ENCODE measurements at regions not wholly inside any gene's neighbourhood (a gene's known extent, or its start where the extent isn't known, plus 50 kb on each side); places are given as distances from the start of the nearest gene placed in this dataset.

DNA sequence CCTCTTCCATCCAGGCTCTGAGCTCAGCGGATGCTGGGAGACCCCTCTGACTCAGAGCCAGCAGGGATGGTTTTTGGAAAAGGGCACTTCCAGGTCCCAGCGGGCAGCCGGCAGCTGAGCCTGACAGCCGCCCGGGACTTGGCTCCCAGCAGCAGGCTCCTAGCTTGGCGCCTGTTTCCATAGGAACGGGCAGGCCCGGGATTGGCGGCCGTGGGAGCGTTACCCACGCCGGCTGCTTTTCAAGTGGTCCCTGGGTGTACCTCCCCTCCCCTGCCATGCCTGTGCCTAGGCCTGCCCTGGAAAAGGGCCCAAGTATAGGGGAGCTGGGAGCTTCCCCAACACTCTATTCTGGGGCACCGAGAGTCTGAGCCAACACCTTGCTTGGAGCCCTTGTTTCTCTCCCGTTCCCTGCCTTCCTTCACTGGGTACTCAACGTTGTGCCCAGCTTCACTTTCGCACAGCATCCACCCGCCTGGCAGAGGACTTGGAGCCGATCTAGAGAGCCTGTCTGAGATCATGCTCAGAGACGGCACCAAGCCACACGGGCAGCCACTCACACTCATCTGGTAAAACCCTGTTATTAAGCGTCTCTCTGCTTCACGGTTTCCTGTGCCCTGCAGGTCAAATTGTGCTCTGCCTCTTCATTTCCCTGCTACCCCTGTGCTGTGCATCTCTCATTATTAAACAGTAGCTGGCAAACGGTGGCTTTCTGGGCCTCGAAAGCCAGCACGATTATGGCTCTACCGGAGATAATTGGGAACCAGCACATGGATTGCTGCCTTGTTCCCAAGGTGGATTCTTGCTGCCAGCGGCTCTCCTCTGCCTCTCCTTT lies 521.5 kb downstream of the BCOR start:
- TF ChIP-seq ZNF76 (CRISPR knock-in tag; IDR thresholded peaks at IDR 0.05; ENCODE audit: borderline replicate concordance) = no peak
- TF ChIP-seq EP300 (IDR thresholded peaks at IDR 0.05; ENCODE audit: low read length) = no peak
- TF ChIP-seq, protein P1, sequence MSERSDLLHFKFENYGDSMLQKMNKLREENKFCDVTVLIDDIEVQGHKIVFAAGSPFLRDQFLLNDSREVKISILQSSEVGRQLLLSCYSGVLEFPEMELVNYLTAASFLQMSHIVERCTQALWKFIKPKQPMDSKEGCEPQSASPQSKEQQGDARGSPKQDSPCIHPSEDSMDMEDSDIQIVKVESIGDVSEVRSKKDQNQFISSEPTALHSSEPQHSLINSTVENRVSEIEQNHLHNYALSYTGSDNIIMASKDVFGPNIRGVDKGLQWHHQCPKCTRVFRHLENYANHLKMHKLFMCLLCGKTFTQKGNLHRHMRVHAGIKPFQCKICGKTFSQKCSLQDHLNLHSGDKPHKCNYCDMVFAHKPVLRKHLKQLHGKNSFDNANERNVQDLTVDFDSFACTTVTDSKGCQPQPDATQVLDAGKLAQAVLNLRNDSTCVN (CRISPR knock-in tag; IDR thresholded peaks at IDR 0.05) = no peak
- TF ChIP-seq, protein P2, sequence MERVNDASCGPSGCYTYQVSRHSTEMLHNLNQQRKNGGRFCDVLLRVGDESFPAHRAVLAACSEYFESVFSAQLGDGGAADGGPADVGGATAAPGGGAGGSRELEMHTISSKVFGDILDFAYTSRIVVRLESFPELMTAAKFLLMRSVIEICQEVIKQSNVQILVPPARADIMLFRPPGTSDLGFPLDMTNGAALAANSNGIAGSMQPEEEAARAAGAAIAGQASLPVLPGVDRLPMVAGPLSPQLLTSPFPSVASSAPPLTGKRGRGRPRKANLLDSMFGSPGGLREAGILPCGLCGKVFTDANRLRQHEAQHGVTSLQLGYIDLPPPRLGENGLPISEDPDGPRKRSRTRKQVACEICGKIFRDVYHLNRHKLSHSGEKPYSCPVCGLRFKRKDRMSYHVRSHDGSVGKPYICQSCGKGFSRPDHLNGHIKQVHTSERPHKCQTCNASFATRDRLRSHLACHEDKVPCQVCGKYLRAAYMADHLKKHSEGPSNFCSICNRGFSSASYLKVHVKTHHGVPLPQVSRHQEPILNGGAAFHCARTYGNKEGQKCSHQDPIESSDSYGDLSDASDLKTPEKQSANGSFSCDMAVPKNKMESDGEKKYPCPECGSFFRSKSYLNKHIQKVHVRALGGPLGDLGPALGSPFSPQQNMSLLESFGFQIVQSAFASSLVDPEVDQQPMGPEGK (CRISPR knock-in tag; IDR thresholded peaks at IDR 0.05; ENCODE audit: borderline replicate concordance) = no peak
- TF ChIP-seq EZH2 (IDR thresholded peaks at IDR 0.05; ENCODE audit: borderline replicate concordance, low read depth, low read length) = no peak
- no peak for TF ChIP-seq FOXM1 (IDR thresholded peaks at IDR 0.05; ENCODE audit: low read depth)
- no peak for TF ChIP-seq FOXM1 (CRISPR knock-in tag; IDR thresholded peaks at IDR 0.05; ENCODE audit: low read depth)
- no peak for TF ChIP-seq NR4A1 (CRISPR knock-in tag; IDR thresholded peaks at IDR 0.05)
- no peak for TF ChIP-seq NR4A1 (tag; IDR thresholded peaks at IDR 0.05)
- TF ChIP-seq, protein P3, sequence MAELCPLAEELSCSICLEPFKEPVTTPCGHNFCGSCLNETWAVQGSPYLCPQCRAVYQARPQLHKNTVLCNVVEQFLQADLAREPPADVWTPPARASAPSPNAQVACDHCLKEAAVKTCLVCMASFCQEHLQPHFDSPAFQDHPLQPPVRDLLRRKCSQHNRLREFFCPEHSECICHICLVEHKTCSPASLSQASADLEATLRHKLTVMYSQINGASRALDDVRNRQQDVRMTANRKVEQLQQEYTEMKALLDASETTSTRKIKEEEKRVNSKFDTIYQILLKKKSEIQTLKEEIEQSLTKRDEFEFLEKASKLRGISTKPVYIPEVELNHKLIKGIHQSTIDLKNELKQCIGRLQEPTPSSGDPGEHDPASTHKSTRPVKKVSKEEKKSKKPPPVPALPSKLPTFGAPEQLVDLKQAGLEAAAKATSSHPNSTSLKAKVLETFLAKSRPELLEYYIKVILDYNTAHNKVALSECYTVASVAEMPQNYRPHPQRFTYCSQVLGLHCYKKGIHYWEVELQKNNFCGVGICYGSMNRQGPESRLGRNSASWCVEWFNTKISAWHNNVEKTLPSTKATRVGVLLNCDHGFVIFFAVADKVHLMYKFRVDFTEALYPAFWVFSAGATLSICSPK (IDR thresholded peaks at IDR 0.05; ENCODE audit: borderline replicate concordance) = no peak
- TF ChIP-seq, protein P4, sequence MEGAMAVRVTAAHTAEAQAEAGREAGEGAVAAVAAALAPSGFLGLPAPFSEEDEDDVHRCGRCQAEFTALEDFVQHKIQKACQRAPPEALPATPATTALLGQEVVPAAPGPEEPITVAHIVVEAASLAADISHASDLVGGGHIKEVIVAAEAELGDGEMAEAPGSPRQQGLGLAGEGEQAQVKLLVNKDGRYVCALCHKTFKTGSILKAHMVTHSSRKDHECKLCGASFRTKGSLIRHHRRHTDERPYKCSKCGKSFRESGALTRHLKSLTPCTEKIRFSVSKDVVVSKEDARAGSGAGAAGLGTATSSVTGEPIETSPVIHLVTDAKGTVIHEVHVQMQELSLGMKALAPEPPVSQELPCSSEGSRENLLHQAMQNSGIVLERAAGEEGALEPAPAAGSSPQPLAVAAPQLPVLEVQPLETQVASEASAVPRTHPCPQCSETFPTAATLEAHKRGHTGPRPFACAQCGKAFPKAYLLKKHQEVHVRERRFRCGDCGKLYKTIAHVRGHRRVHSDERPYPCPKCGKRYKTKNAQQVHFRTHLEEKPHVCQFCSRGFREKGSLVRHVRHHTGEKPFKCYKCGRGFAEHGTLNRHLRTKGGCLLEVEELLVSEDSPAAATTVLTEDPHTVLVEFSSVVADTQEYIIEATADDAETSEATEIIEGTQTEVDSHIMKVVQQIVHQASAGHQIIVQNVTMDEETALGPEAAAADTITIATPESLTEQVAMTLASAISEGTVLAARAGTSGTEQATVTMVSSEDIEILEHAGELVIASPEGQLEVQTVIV (CRISPR knock-in tag; IDR thresholded peaks at IDR 0.05; ENCODE audit: borderline replicate concordance) = no peak
- TF ChIP-seq, protein P5, sequence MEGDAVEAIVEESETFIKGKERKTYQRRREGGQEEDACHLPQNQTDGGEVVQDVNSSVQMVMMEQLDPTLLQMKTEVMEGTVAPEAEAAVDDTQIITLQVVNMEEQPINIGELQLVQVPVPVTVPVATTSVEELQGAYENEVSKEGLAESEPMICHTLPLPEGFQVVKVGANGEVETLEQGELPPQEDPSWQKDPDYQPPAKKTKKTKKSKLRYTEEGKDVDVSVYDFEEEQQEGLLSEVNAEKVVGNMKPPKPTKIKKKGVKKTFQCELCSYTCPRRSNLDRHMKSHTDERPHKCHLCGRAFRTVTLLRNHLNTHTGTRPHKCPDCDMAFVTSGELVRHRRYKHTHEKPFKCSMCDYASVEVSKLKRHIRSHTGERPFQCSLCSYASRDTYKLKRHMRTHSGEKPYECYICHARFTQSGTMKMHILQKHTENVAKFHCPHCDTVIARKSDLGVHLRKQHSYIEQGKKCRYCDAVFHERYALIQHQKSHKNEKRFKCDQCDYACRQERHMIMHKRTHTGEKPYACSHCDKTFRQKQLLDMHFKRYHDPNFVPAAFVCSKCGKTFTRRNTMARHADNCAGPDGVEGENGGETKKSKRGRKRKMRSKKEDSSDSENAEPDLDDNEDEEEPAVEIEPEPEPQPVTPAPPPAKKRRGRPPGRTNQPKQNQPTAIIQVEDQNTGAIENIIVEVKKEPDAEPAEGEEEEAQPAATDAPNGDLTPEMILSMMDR (IDR thresholded peaks at IDR 0.05 in 2 of 3, conservative IDR thresholded peaks at IDR 0.05 in 1 of 3; ENCODE audit: insufficient read depth in 2 of 3, low read depth in 1 of 3, low read length in 3 of 3) = no peak
- no peak for TF ChIP-seq ZNF551 (CRISPR knock-in tag; IDR thresholded peaks at IDR 0.05)
- no peak for TF ChIP-seq SMC3 (conservative IDR thresholded peaks at IDR 0.05; ENCODE audit: insufficient read depth, low read depth, low read length)
- TF ChIP-seq ZNF143 (CRISPR knock-in tag; IDR thresholded peaks at IDR 0.05) = no peak
